ENCODE measurements at regions not wholly inside any gene's neighbourhood (a gene's known extent, or its start where the extent isn't known, plus 50 kb on each side); places are given as distances from the start of the nearest gene placed in this dataset.

DNA sequence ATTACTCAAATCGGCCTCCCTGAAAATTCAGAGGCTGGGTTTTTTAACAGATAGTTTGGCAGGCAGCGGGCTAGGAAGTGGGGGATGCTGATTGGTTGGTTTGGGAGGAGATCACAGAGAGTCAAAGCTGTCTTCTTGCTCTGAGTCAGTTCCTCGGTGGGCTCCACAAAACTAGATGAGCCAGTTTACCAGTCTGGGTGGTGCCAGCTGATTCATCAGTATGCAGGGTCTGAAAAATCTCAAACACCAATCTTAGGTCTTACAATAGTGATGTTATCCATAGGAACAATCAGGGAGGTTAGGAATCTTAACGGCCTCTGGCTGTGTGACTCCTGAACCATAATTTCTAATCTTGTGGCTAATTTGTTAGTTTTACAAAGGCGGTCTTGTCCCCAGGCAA lies 190.7 kb downstream of the C6orf118 start:
- TF ChIP-seq, protein P1, sequence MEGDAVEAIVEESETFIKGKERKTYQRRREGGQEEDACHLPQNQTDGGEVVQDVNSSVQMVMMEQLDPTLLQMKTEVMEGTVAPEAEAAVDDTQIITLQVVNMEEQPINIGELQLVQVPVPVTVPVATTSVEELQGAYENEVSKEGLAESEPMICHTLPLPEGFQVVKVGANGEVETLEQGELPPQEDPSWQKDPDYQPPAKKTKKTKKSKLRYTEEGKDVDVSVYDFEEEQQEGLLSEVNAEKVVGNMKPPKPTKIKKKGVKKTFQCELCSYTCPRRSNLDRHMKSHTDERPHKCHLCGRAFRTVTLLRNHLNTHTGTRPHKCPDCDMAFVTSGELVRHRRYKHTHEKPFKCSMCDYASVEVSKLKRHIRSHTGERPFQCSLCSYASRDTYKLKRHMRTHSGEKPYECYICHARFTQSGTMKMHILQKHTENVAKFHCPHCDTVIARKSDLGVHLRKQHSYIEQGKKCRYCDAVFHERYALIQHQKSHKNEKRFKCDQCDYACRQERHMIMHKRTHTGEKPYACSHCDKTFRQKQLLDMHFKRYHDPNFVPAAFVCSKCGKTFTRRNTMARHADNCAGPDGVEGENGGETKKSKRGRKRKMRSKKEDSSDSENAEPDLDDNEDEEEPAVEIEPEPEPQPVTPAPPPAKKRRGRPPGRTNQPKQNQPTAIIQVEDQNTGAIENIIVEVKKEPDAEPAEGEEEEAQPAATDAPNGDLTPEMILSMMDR (conservative IDR thresholded peaks at IDR 0.05; ENCODE audit: low read length) = no peak
- no peak for TF ChIP-seq EZH2phosphoT487 (IDR thresholded peaks at IDR 0.05; ENCODE audit: borderline replicate concordance)
